IMR-90 (cell line): ENCODE measurements at regions not wholly inside any gene's neighbourhood (a gene's known extent, or its start where the extent isn't known, plus 50 kb on each side); places are given as distances from the start of the nearest gene placed in this dataset.

Source experiments
- ATAC-seq: fragments of 200-7000 bp; cut with Tn5 transposase; 2 replicates; pipeline ENCODE4 v1.9.1; 2020; ENCODE audit warnings: low read depth, mild to moderate bottlenecking, moderate library complexity
- BruUV-seq: library from RNA; stranded (reverse); fragments of 400-500 nt; replicated peaks from 2 replicates; lab custom pipeline; 2021; lab: Mats Ljungman, UMichigan
- CTCF ChIA-PET: fragments of 300-600 bp; formaldehyde crosslinking; extraction: SDS; loops from one replicate; lab custom pipeline; 2021; ENCODE audit warnings: antibody characterized with exemption; lab: Yijun Ruan, JAX
- POLR2A ChIA-PET: fragments of 300-600 bp; sonication (Branson Sonifier 250); formaldehyde crosslinking; loops from one replicate; lab custom pipeline; 2022; ENCODE audit warnings: antibody characterized with exemption; ENCODE audit not compliant: unreplicated experiment; lab: Charles Lee
- DNase-seq: peaks from one replicate; pipeline ENCODE4 v3.0.0; 2013
- H2AFZ ChIP-seq: replicated peaks from 2 replicates; pipeline ENCODE3; 2013; ENCODE audit warnings: low read length, mild to moderate bottlenecking; ENCODE audit not compliant: poor library complexity
- H2AK5ac ChIP-seq: 2 replicates; pipeline ENCODE4 v1.6.1; 2013; ENCODE audit warnings: low read depth, low read length, inconsistent platforms
- H2AK9ac ChIP-seq: replicated peaks from 2 replicates; pipeline ENCODE3; 2013; ENCODE audit warnings: mild to moderate bottlenecking, low read depth, low read length, moderate library complexity; ENCODE audit not compliant: poor library complexity
- H2BK120ac ChIP-seq: 2 replicates; pipeline ENCODE4 v1.6.1; 2013; ENCODE audit warnings: low read depth, low read length, inconsistent platforms
- H2BK15ac ChIP-seq: 3 replicates; pipeline ENCODE4 v1.6.1; 2013; ENCODE audit warnings: low read depth, low read length, inconsistent platforms
- H2BK20ac ChIP-seq: 2 replicates; pipeline ENCODE4 v1.6.1; 2013; ENCODE audit warnings: low read depth, mild to moderate bottlenecking, inconsistent platforms, low read length, moderate library complexity
- H2BK5ac ChIP-seq: 2 replicates; pipeline ENCODE4 v1.6.1; 2013; ENCODE audit warnings: mild to moderate bottlenecking, low read depth, low read length, inconsistent platforms; ENCODE audit not compliant: poor library complexity, severe bottlenecking
- H3K14ac ChIP-seq: replicated peaks from 2 replicates; pipeline ENCODE4 v1.6.1; 2013; ENCODE audit warnings: low read depth, low read length, inconsistent platforms
- H3K18ac ChIP-seq: 2 replicates; pipeline ENCODE4 v1.6.1; 2013; ENCODE audit warnings: low read depth, low read length, control low read depth
- H3K23ac ChIP-seq: 2 replicates; pipeline ENCODE4 v1.6.1; 2013; ENCODE audit warnings: low read depth, low read length, inconsistent platforms
- H3K27ac ChIP-seq: 2 replicates; pipeline ENCODE4 v1.5.1; 2013; ENCODE audit warnings: mild to moderate bottlenecking, control low read depth, low read length; ENCODE audit not compliant: insufficient read depth
- H3K27me3 ChIP-seq: 2 replicates; pipeline ENCODE4 v1.6.1; 2013; ENCODE audit warnings: low read length; ENCODE audit not compliant: control insufficient read depth, insufficient read depth
- H3K36me3 ChIP-seq: 2 replicates; pipeline ENCODE4 v1.6.1; 2013; ENCODE audit warnings: low read length, mixed read lengths; ENCODE audit not compliant: control insufficient read depth, insufficient read depth
- H3K4ac ChIP-seq: 2 replicates; pipeline ENCODE4 v1.6.1; 2013; ENCODE audit warnings: low read depth, low read length, inconsistent platforms
- H3K4me1 ChIP-seq: 2 replicates; pipeline ENCODE4 v1.6.1; 2013; ENCODE audit warnings: low read length, mixed read lengths; ENCODE audit not compliant: control insufficient read depth, insufficient read depth
- H3K4me2 ChIP-seq: 2 replicates; pipeline ENCODE4 v1.6.1; 2013; ENCODE audit warnings: low read depth, mild to moderate bottlenecking, control low read depth, low read length, moderate library complexity
- H3K4me3 ChIP-seq: 2 replicates; pipeline ENCODE4 v1.5.1; 2013; ENCODE audit warnings: low read depth, mild to moderate bottlenecking, control low read depth, low read length, moderate library complexity; ENCODE audit not compliant: insufficient read depth
- H3K56ac ChIP-seq: 2 replicates; pipeline ENCODE4 v1.6.1; 2013; ENCODE audit warnings: low read length, inconsistent platforms; ENCODE audit not compliant: insufficient read depth; ENCODE audit errors: extremely low read depth
- H3K79me1 ChIP-seq, 2 experiments: 2 replicates each; pipeline ENCODE4 v1.6.1; 2013; ENCODE audit warnings: low read length in 2 of 2, inconsistent platforms in 1 of 2, low read depth in 1 of 2
- H3K9ac ChIP-seq: 2 replicates; pipeline ENCODE4 v1.6.1; 2013; ENCODE audit warnings: low read depth, low read length, control low read depth
- H3K9me1 ChIP-seq: 2 replicates; pipeline ENCODE4 v1.6.1; 2013; ENCODE audit warnings: low read length, inconsistent platforms; ENCODE audit not compliant: insufficient read depth
- H3K9me3 ChIP-seq: 2 replicates; pipeline ENCODE4 v1.6.1; 2013; ENCODE audit warnings: low read length; ENCODE audit not compliant: control insufficient read depth, insufficient read depth
- H4K20me1 ChIP-seq: 2 replicates; pipeline ENCODE4 v1.6.1; 2013; ENCODE audit warnings: low read length, inconsistent platforms; ENCODE audit not compliant: insufficient read depth
- H4K5ac ChIP-seq: 2 replicates; pipeline ENCODE4 v1.6.1; 2013; ENCODE audit warnings: mild to moderate bottlenecking, low read depth, low read length, control low read depth
- H4K8ac ChIP-seq, 2 experiments: 2 replicates each; pipeline ENCODE4 v1.6.1; 2013; ENCODE audit warnings: low read depth in 2 of 2, low read length in 2 of 2, control low read depth in 1 of 2, inconsistent platforms in 1 of 2
- H4K91ac ChIP-seq: 2 replicates; pipeline ENCODE4 v1.6.1; 2013; ENCODE audit warnings: low read depth, low read length, inconsistent platforms; ENCODE audit not compliant: insufficient read depth
- BHLHE40 ChIP-seq: fragments of 150-350 bp; IDR thresholded peaks from 2 replicates; pipeline ENCODE4 v1.6.1; 2016; ENCODE audit warnings: mild to moderate bottlenecking, low read depth, low read length
- CEBPB ChIP-seq: IDR thresholded peaks from 2 replicates; pipeline ENCODE4 v1.6.1; 2012; ENCODE audit warnings: low read depth, low read length, improper control_type of control experiment
- CHD1 ChIP-seq: IDR thresholded peaks from 2 replicates; pipeline ENCODE4 v1.6.1; 2012; ENCODE audit warnings: low read depth, low read length, improper control_type of control experiment
- CTCF ChIP-seq: conservative IDR thresholded peaks from 2 replicates; pipeline ENCODE4 v1.5.1; 2012; ENCODE audit warnings: mild to moderate bottlenecking, low read depth, low read length, improper control_type of control experiment
- ELK1 ChIP-seq: fragments of 150-350 bp; IDR thresholded peaks from 2 replicates; pipeline ENCODE4 v1.6.1; 2016; ENCODE audit warnings: low read depth, mild to moderate bottlenecking, low read length, moderate library complexity, borderline replicate concordance
- FOS ChIP-seq: fragments of 150-350 bp; IDR thresholded peaks from 2 replicates; pipeline ENCODE4 v1.6.1; 2016; ENCODE audit warnings: low read depth, low read length
- MAFK ChIP-seq: IDR thresholded peaks from 2 replicates; pipeline ENCODE4 v1.6.1; 2012; ENCODE audit warnings: low read depth, low read length, improper control_type of control experiment
- MAZ ChIP-seq: IDR thresholded peaks from 2 replicates; pipeline ENCODE4 v1.6.1; 2012; ENCODE audit warnings: low read depth, mild to moderate bottlenecking, low read length, improper control_type of control experiment, moderate library complexity, borderline replicate concordance
- MXI1 ChIP-seq: IDR thresholded peaks from 2 replicates; pipeline ENCODE4 v1.6.1; 2012; ENCODE audit warnings: low read depth, mild to moderate bottlenecking, low read length, moderate library complexity, borderline replicate concordance
- NFE2L2 ChIP-seq: fragments of 150-350 bp; IDR thresholded peaks from 2 replicates; pipeline ENCODE4 v1.6.1; 2016; ENCODE audit warnings: low read depth, mild to moderate bottlenecking, low read length
- POLR2A ChIP-seq: IDR thresholded peaks from 2 replicates; pipeline ENCODE4 v1.6.1; 2012; ENCODE audit warnings: mild to moderate bottlenecking, low read depth, low read length
- RAD21 ChIP-seq: IDR thresholded peaks from 2 replicates; pipeline ENCODE4 v1.6.1; 2012; ENCODE audit warnings: low read length, improper control_type of control experiment
- RCOR1 ChIP-seq: IDR thresholded peaks from 2 replicates; pipeline ENCODE4 v1.6.1; 2012; ENCODE audit warnings: mild to moderate bottlenecking, low read length, improper control_type of control experiment; ENCODE audit not compliant: insufficient replicate concordance
- RFX5 ChIP-seq: IDR thresholded peaks from 2 replicates; pipeline ENCODE4 v1.8.0; 2012; ENCODE audit warnings: low read depth, mild to moderate bottlenecking, low read length, moderate library complexity
- SMC3 ChIP-seq: fragments of 150-350 bp; IDR thresholded peaks from 2 replicates; pipeline ENCODE4 v1.6.1; 2016; ENCODE audit warnings: low read depth, mild to moderate bottlenecking, antibody characterized with exemption, low read length, moderate library complexity
- USF2 ChIP-seq: fragments of 150-350 bp; IDR thresholded peaks from 2 replicates; pipeline ENCODE4 v1.6.1; 2017; ENCODE audit warnings: mild to moderate bottlenecking, antibody characterized with exemption, low read length, low read depth
- WGBS, 2 experiments: methylation state at CpG; one replicate each; pipeline versions ENCODE4 v1.1.5 to v1.1.7; 2013; ENCODE audit warnings: missing lambda C conversion rate in 2 of 2; ENCODE audit not compliant: insufficient read length in 1 of 2; ENCODE audit errors: extremely low coverage in 2 of 2; 5-methylcytosine and 5-hydroxymethylcytosine counted together
- dilution Hi-C: fragments of 300-500 bp; cut with HindIII; formaldehyde crosslinking; loops from one replicate; pipeline ENCODE4 v1.14.3; 2018; ENCODE audit warnings: low sequenced_read_pairs; ENCODE audit not compliant: unreplicated experiment
- in situ Hi-C: fragments of 300-500 bp; cut with MboI; formaldehyde crosslinking; loops from 3 replicates; pipeline ENCODE4 v1.14.3; 2019; ENCODE audit warnings: low sequenced_read_pairs, inconsistent platforms, mixed read lengths
- intact Hi-C: fragments of 100-400 bp; cut with micrococcal nuclease; formaldehyde crosslinking; loops from 2 replicates; pipeline ENCODE4 v1.10.0; 2022

- Histone ChIP-seq H2BK120ac (no peak overlapping the region), H3K4me2 (no peak overlapping the region), H4K20me1 (no peaks in the 10 kb centered on the region), H3K14ac (no peak overlapping the region), H3K9me1 (no peaks in the 10 kb centered on the region), H2AK5ac (no peak overlapping the region), H3K27me3 (peaks cover 3% of the 10 kb centered on the region), H3K4ac (no peak overlapping the region), H4K5ac (no peak overlapping the region), H3K9me3 (no peaks in the 10 kb centered on the region), H2BK5ac (no peak overlapping the region), H2AFZ (no peak overlapping the region), H2BK15ac (no peak overlapping the region), H2BK20ac (no peak overlapping the region), H4K8ac (no peak overlapping the region), H3K23ac (no peak overlapping the region), H3K36me3 (no peaks in the 10 kb centered on the region), H4K91ac (no peak overlapping the region), H3K4me3 (no peak overlapping the region), H3K4me1 (no peaks in the 10 kb centered on the region), H3K56ac (no peak overlapping the region), H3K27ac (no peak overlapping the region), H3K9ac (no peak overlapping the region), H2AK9ac (no peak overlapping the region), H3K18ac (no peak overlapping the region), H3K79me1 (no peaks in the 10 kb centered on the region)
- no peak for TF ChIP-seq CHD1
- TF ChIP-seq POLR2A: no peak
- no peak for TF ChIP-seq RAD21
- TF ChIP-seq BHLHE40: no peak
- TF ChIP-seq MAFK: no peak
- TF ChIP-seq NFE2L2: no peak
- no peak for TF ChIP-seq MXI1
- TF ChIP-seq SMC3: no peak
- TF ChIP-seq CTCF: no peak
- no peak for TF ChIP-seq CEBPB
- no peak for TF ChIP-seq MAZ
- no peak for TF ChIP-seq FOS
- TF ChIP-seq RFX5: no peak
- no peak for TF ChIP-seq USF2
- no peak for TF ChIP-seq RCOR1
- no peak for TF ChIP-seq ELK1
- CTCF ChIA-PET: no interaction called here
- dilution Hi-C loops: no loop called here
- no CpG with 5 or more reads among the region's 4 CpGs for WGBS, 2 experiments
- POLR2A ChIA-PET: no interaction called here
- ATAC-seq (no peak), DNase-seq (no peak)
- no TSS peak for BruUV-seq
- in situ Hi-C loops: no loop called here
- intact Hi-C loops: no loop called here
Observed at GRCh38 chr12:94730847-94731246, 80.5 kb upstream of the TMCC3 start.
